NB4 (cell line): ENCODE measurements at regions not wholly inside any gene's neighbourhood (a gene's known extent, or its start where the extent isn't known, plus 50 kb on each side); places are given as distances from the start of the nearest gene placed in this dataset.

Experiments
- CTCF ChIP-seq: IDR thresholded peaks from one replicate; pipeline ENCODE4 v1.5.1; 2012; ENCODE audit warnings: low read depth, low read length
- MYC ChIP-seq: IDR thresholded peaks from 2 replicates; pipeline ENCODE4 v1.6.1; 2011; ENCODE audit warnings: low read depth, low read length
- POLR2A ChIP-seq: IDR thresholded peaks from 2 replicates; pipeline ENCODE4 v1.6.1; 2011; ENCODE audit warnings: mild to moderate bottlenecking; ENCODE audit not compliant: insufficient read length; ENCODE audit errors: extremely low read depth
- TF ChIP-seq, protein P1 (sequence below): IDR thresholded peaks from 2 replicates; pipeline ENCODE4 v1.6.1; 2011; ENCODE audit warnings: low read depth, low read length

DNA sequence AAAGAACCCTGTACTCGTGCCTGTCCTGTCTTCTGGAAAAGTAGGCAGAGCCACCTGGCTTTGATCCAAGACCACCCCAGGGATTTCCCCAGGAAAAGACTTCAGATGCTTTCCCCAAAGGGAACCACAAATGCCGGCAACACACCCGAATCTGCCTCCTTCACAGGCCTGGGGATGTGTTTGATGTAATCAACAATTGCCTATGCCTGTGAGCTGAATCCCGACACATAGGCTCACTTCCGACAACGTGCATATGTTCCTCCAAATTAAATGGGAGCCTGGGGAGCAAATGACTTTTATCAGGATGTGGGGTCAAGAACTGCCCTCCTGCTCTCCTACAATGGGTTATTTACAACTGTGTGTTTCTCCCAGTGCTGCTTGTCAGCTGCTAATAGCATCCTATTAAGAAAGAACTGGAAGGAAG, 535.2 kb upstream of the CDH11 start:
- TF ChIP-seq CTCF (no peak), POLR2A (no peak), MYC (no peak)
- TF ChIP-seq, protein P1, sequence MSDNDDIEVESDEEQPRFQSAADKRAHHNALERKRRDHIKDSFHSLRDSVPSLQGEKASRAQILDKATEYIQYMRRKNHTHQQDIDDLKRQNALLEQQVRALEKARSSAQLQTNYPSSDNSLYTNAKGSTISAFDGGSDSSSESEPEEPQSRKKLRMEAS: no peak
